ES-I3 (cell line): ENCODE measurements at regions not wholly inside any gene's neighbourhood (a gene's known extent, or its start where the extent isn't known, plus 50 kb on each side); places are given as distances from the start of the nearest gene placed in this dataset.

Experiments
- H3K36me3 ChIP-seq: 2 replicates; pipeline ENCODE4 v1.6.1; 2013; ENCODE audit warnings: mild to moderate bottlenecking, low read length, control low read depth, moderate library complexity; ENCODE audit not compliant: insufficient read depth
- H3K4me1 ChIP-seq: 2 replicates; pipeline ENCODE4 v1.6.1; 2013; ENCODE audit warnings: mild to moderate bottlenecking, control low read depth, low read length; ENCODE audit not compliant: insufficient read depth
- H3K9ac ChIP-seq: 2 replicates; pipeline ENCODE4 v1.6.1; 2013; ENCODE audit warnings: low read depth, mild to moderate bottlenecking, low read length, moderate library complexity
- H3K9me3 ChIP-seq: 2 replicates; pipeline ENCODE4 v1.6.1; 2013; ENCODE audit warnings: mild to moderate bottlenecking, low read length, moderate library complexity; ENCODE audit not compliant: control insufficient read depth, insufficient read depth

DNA sequence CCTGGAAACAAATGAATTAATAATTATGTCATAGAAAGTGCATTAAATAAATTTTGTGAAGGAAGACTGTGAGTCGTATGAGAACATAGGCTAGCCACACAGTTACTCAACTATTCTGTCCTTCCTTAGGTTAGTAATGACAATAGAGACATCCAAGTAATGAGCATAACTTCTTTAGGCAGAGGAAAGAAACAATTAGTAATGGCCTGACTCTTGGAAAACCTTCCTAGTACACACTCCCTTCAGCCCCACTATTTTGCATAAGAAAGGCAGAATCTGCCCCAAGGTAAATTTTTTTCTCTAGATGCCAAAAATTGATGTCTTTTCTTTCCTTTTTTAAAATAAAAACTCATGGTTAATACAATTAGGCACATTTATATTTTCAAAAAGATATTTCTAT lies 1619.0 kb upstream of the WWC1 start:
- no peak overlapping the region for H3K9ac ChIP-seq
- H3K9me3 ChIP-seq, result no peaks in the 10 kb centered on the region
- peaks cover 25% of the 10 kb centered on the region for H3K4me1 ChIP-seq
- H3K36me3 ChIP-seq, result no peaks in the 10 kb centered on the region; the same call in 1 of the 2 replicates

GRCh38 chr5:166677891-166678290 lies 1613.6 kb upstream of the WWC1 start:
- H3K4me1 ChIP-seq, result peaks cover 12% of the 10 kb centered on the region
- no peaks in the 10 kb centered on the region for H3K36me3 ChIP-seq
- no peaks in the 10 kb centered on the region for H3K9me3 ChIP-seq
- H3K9ac ChIP-seq, result no peak overlapping the region

DNA sequence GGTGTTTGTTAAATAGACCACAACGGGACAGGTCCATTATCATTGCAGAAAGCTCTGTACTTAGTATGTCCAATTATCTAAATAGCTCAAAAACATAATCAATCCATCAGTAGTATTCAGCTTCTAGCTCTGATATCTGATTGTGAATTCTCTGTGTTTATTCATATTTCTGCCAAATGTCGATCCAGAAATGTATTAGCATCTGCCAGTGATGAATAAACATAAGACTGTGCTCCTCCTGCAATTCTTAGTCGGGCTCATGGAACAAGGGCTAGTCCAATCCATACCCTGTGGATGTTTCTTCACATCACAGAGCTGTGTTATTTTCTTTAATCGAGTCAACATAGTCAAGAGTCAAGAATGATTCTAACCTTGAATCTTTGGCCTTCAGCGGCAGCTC lies 1612.1 kb upstream of the WWC1 start:
- Histone ChIP-seq H3K4me1 (peaks cover 11% of the 10 kb centered on the region), H3K36me3 (no peaks in the 10 kb centered on the region), H3K9ac (no peak overlapping the region), H3K9me3 (no peaks in the 10 kb centered on the region)

DNA sequence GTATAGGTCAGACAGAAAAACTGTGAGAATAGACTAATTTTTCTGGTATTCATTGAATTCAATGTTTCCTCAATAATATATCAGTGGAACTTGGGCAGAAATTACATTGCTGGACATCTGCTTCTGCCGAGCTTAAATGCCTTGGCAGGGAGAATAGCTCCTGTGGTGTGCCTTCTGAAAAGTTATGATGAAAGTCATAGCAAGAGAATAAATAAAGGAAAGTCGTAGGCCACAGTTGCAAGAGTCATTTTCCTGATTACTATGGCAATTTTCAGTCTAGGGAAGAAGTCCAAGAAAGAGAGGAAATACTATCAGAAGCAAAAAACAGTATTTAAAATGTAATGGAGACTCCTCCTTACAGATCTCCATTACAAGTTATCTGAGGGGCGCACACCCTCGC lies 1596.1 kb upstream of the WWC1 start:
- Histone ChIP-seq H3K9me3 (no peaks in the 10 kb centered on the region), H3K4me1 (peaks cover 10% of the 10 kb centered on the region; the same call in 1 of the 2 replicates), H3K9ac (no peak overlapping the region), H3K36me3 (no peaks in the 10 kb centered on the region)

- Histone ChIP-seq H3K36me3 (no peaks in the 10 kb centered on the region), H3K4me1 (peaks cover 8% of the 10 kb centered on the region; the same call in 1 of the 2 replicates), H3K9ac (no peak overlapping the region), H3K9me3 (no peaks in the 10 kb centered on the region)
These were observed 1583.2 kb upstream of the WWC1 start for GRCh38 chr5:166708291-166708690.

GRCh38 chr5:166709691-166710090 lies 1581.8 kb upstream of the WWC1 start:
- Histone ChIP-seq H3K9me3 (no peaks in the 10 kb centered on the region), H3K9ac (no peak overlapping the region), H3K4me1 (peaks cover 11% of the 10 kb centered on the region; the same call in 1 of the 2 replicates), H3K36me3 (no peaks in the 10 kb centered on the region)

- Histone ChIP-seq H3K4me1 (peaks cover 11% of the 10 kb centered on the region; the same call in 1 of the 2 replicates), H3K9ac (no peak overlapping the region), H3K36me3 (no peaks in the 10 kb centered on the region), H3K9me3 (no peaks in the 10 kb centered on the region)
These were observed 1581.2 kb upstream of the WWC1 start for GRCh38 chr5:166710271-166710670.

- no peak overlapping the region for H3K9ac ChIP-seq
- H3K36me3 ChIP-seq, result no peaks in the 10 kb centered on the region
- H3K4me1 ChIP-seq, result peaks cover 11% of the 10 kb centered on the region; the same call in 1 of the 2 replicates
- no peaks in the 10 kb centered on the region for H3K9me3 ChIP-seq
These were observed 1578.8 kb upstream of the WWC1 start for GRCh38 chr5:166712447-166713185.

DNA sequence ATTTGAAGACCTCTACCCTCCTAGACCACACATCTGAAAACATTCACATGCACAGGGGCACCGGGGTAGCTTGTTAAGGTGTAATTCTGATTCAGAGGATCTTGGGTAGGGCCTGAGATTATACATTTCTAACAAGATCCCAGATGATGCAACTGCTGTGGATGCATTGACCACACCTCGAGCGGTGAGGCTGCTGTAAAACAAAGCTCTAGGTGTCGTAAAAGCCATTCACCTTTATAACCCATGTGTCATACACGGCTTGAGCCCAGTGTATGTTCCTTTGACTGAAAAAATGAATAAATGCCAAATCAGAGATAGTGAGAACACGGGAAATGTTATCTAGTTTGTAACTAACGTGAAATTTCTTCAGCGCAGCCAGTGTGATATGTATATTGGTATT lies 1578.2 kb upstream of the WWC1 start:
- Histone ChIP-seq H3K4me1 (peaks cover 11% of the 10 kb centered on the region; the same call in 1 of the 2 replicates), H3K9me3 (no peaks in the 10 kb centered on the region), H3K36me3 (no peaks in the 10 kb centered on the region), H3K9ac (no peak overlapping the region)

DNA sequence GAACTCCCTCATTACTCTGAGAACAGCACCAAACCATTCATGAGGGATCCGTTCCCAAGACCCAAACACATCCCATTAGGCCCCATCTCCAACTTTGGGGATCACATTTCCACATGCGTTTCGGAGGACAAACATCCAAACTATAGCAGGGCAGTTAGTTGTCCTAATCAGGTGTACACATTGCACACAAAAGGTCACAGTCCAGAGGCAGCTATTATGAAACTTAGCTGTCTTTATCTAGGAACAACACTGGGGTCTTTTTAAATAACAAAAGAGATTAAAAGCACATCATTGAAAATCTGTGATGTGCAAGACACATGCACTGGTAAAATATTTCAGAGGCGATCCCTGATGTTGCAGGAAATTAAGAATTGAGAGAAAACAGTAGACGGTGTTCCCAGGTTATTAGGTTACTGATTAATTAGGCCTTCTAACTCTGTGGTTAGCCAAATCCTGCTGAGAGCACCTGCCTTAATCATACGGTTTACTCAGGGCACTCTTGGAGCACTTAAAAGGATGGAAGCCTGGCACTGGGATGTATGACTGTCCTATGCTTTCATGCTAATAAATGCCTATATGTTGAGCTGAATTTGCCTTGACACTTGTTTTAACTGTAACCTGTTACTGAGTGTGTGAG lies 1574.5 kb upstream of the WWC1 start:
- Histone ChIP-seq H3K9ac (no peak overlapping the region), H3K9me3 (no peaks in the 10 kb centered on the region), H3K4me1 (peaks cover 11% of the 10 kb centered on the region; the same call in 1 of the 2 replicates), H3K36me3 (no peaks in the 10 kb centered on the region)

DNA sequence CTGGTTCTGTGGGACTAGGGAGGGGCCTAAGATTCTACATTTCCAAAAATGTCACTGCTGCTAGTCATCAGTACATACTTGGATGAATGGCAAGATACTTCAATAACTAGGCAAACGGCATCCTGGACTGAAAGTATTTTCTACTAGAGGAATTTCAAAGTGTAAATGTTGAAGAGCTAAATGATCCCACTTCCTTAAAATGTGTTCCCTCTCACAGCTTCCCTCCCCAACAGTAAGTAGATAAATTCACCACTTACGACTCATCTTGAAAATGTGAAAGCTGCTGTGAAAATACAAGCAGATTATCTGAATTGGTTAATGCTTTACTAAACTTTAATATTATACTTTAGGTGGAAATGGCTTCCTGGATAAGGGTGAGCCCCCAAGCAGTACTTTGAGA lies 1571.5 kb upstream of the WWC1 start:
- H3K9ac ChIP-seq, result no peak overlapping the region
- H3K36me3 ChIP-seq, result no peaks in the 10 kb centered on the region
- H3K4me1 ChIP-seq, result 0 out of 2 replicates have a peak, but pooled peaks cover 6% of the 10 kb centered on the region
- no peaks in the 10 kb centered on the region for H3K9me3 ChIP-seq

- no peaks in the 10 kb centered on the region for H3K36me3 ChIP-seq
- no peak overlapping the region for H3K9ac ChIP-seq
- no peaks in the 10 kb centered on the region for H3K9me3 ChIP-seq
- 0 out of 2 replicates have a peak, but pooled peaks cover 6% of the 10 kb centered on the region for H3K4me1 ChIP-seq
These were observed 1568.5 kb upstream of the WWC1 start for GRCh38 chr5:166722939-166723338.

DNA sequence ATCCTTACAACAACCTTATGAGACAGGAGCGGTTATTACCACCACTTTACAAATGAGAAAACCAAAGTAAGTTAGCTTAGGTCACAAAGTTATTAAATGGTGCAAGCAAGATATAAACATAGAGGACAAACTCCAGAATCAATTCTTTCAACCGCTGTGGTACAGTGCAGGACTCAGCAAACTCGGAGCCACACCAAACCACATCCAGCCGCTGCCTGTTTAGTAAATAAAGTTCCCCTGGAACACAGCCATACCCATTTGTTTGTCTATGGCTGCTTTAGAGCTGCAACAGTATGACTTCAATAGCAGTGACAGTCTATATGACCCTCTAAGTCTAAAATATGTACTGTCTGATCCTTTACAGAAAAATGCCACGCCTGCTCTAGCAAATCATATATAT lies 1567.2 kb upstream of the WWC1 start:
- Histone ChIP-seq H3K9me3 (no peaks in the 10 kb centered on the region), H3K4me1 (0 out of 2 replicates have a peak, but pooled peaks cover 6% of the 10 kb centered on the region), H3K9ac (no peak overlapping the region), H3K36me3 (no peaks in the 10 kb centered on the region)

DNA sequence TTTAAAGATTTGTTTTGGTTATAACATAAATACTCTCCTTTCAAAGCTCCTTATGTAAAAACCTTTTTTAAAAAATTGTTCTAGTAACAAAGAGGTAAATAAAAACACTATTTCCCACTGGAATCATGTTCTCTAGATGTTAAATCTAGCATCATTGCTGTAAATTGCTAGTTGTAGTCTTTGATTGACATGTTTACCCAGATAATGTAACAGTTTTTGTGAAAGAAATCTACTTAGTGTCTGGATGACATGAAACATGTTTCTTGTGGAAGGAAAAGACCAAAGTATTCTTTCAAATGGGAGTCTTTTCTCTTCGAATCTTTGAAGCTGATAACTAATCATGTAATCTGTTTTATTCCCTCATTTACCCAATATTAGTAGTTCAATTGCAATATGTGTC lies 1565.9 kb upstream of the WWC1 start:
- Histone ChIP-seq H3K36me3 (no peaks in the 10 kb centered on the region), H3K9me3 (no peaks in the 10 kb centered on the region), H3K4me1 (0 out of 2 replicates have a peak, but pooled peaks cover 6% of the 10 kb centered on the region), H3K9ac (no peak overlapping the region)

DNA sequence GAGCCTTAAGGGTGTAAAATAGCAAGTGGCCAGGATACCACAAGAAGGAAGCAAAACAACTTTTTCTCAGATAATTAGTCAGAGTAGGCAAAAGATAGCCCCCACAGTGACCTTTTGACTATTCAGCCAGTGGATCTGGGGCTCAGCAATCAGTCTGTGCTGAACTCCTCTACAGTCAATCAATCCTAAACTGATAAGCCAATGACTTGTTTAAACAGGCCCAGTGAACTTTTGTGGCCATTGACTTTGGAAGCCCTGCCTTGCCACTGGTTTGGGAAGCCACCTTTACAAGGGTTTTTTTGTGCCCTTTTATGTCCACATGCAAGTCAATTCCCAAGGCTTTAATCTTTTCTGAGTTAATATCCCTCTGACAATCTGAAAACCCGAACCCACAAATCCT lies 1565.0 kb upstream of the WWC1 start:
- Histone ChIP-seq H3K36me3 (no peaks in the 10 kb centered on the region), H3K4me1 (0 out of 2 replicates have a peak, but pooled peaks cover 6% of the 10 kb centered on the region), H3K9me3 (no peaks in the 10 kb centered on the region), H3K9ac (no peak overlapping the region)
